Small intestine (tissue), 7 donors: ENCODE measurements at regions not wholly inside any gene's neighbourhood (a gene's known extent, or its start where the extent isn't known, plus 50 kb on each side); places are given as distances from the start of the nearest gene placed in this dataset.

Experiments
- DNase-seq, 2 donors: peaks; one replicate each; pipeline versions ENCODE4 v3.0.0 to v3.0.0-alpha.2; 2013
- FAIRE-seq: peaks from 2 replicates; lab custom pipeline; 2012; peaks lifted over from hg19 to GRCh38; lab: Jason Lieb, UNC
- H3K27ac ChIP-seq, 3 donors: one replicate each; pipeline ENCODE4 v1.5.1; 2013; ENCODE audit warnings: low read length in 2 of 3, mild to moderate bottlenecking in 2 of 3, control low read depth in 1 of 3, inconsistent platforms in 1 of 3, low read depth in 1 of 3, moderate library complexity in 1 of 3
- H3K27me3 ChIP-seq, 3 donors: one replicate each; pipeline ENCODE4 v1.6.1; 2013; ENCODE audit warnings: low read length in 3 of 3, inconsistent platforms in 1 of 3; ENCODE audit not compliant: control insufficient read depth in 3 of 3, insufficient read depth in 3 of 3
- H3K36me3 ChIP-seq, 3 donors: one replicate each; pipeline ENCODE4 v1.6.1; 2013; ENCODE audit warnings: low read length in 3 of 3, inconsistent platforms in 1 of 3, low read depth in 1 of 3, mild to moderate bottlenecking in 1 of 3, moderate library complexity in 1 of 3; ENCODE audit not compliant: control insufficient read depth in 3 of 3, insufficient read depth in 2 of 3
- H3K4me1 ChIP-seq, 3 donors: one replicate each; pipeline ENCODE4 v1.6.1; 2013; ENCODE audit warnings: low read length in 2 of 3, inconsistent platforms in 1 of 3, low read depth in 1 of 3, mild to moderate bottlenecking in 1 of 3, moderate library complexity in 1 of 3; ENCODE audit not compliant: control insufficient read depth in 3 of 3, insufficient read depth in 2 of 3
- H3K4me3 ChIP-seq, 3 donors: one replicate each; pipeline ENCODE4 v1.5.1; 2013; ENCODE audit warnings: low read length in 3 of 3, control low read depth in 1 of 3, inconsistent platforms in 1 of 3, low read depth in 1 of 3, mild to moderate bottlenecking in 1 of 3, moderate library complexity in 1 of 3
- H3K9me3 ChIP-seq, 2 donors: one replicate each; pipeline ENCODE4 v1.6.1; 2013; ENCODE audit warnings: low read depth in 1 of 2, low read length in 1 of 2; ENCODE audit not compliant: control insufficient read depth in 2 of 2, insufficient read depth in 1 of 2
- WGBS, 3 donors: extraction: QIAGEN DNeasy Blood & Tissue Kit; methylation state at CpG; one replicate each; pipeline ENCODE4 v1.1.7; 2013; 5-methylcytosine and 5-hydroxymethylcytosine counted together
- donor health status: healthy with polysubstance abuse.
- donor health status: control.
- donor health status: control.
- donor health status: Bipolar disorder and iron deficiency.
- donor health status: healthy.

DNA sequence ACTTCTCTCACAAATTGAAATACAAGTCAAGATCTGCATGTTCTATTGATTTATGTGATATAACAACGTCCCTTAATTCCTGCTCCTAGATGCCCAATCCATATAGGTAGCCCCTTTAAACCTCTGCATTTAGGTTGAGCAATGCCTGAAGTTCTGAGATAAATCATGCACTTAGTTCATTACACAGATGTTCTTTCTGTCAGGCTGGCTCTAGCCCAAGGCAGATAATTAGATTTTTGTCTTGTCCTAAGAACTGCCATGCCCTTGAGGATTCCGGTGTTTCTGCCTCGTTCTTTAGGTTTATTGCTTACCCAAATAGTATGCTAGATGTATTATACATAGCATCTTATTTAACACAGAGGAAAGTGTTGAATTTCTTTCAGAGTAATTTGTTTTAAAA lies 143.1 kb downstream of the TRAM1L1 start:
- no peak for DNase-seq

DNA sequence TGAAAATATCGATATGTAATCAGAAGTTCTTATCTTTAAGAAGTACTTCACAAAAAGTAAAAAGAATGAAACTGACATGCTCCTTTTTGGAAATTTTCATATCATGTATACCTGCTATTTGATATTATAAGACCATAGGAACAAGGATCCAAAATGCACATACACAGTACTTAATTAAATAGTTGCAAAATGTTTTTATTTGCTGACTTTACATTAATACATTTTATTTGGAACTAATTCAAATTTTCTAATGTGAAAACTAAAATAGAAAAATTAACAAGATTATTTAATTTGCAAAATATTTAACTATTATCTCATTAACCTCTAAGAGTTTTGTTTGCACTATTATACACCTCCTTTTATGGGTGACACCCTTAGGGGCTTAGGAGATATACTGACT lies 155.0 kb downstream of the TRAM1L1 start:
- Histone ChIP-seq H3K4me3 (no peak overlapping the region), H3K9me3 (no peaks in the 10 kb centered on the region), H3K36me3 (no peaks in the 10 kb centered on the region), H3K27me3 (peaks cover 0 to 11% (median 0%) of the 10 kb centered on the region in 3 donors), H3K27ac (no peak overlapping the region), H3K4me1 (no peaks in the 10 kb centered on the region)
- DNase-seq, result no peak
- 72 to 96% (median 86%) methylated on average over 1 of the region's 1 CpG for WGBS, 3 donors
- FAIRE-seq, result peak; percentile 64

More for the DNA sequence above, 143.1 kb downstream of the TRAM1L1 start:
- no peak overlapping the region for H3K4me3 ChIP-seq
- FAIRE-seq, result no peak
- no peaks in the 10 kb centered on the region for H3K4me1 ChIP-seq
- H3K27me3 ChIP-seq, result no peaks in the 10 kb centered on the region
- no peak overlapping the region for H3K27ac ChIP-seq
- 35 to 40% (median 39%) methylated on average over 3 of the region's 3 CpGs for WGBS, 3 donors
- no peaks in the 10 kb centered on the region for H3K36me3 ChIP-seq
- no peaks in the 10 kb centered on the region for H3K9me3 ChIP-seq

DNA sequence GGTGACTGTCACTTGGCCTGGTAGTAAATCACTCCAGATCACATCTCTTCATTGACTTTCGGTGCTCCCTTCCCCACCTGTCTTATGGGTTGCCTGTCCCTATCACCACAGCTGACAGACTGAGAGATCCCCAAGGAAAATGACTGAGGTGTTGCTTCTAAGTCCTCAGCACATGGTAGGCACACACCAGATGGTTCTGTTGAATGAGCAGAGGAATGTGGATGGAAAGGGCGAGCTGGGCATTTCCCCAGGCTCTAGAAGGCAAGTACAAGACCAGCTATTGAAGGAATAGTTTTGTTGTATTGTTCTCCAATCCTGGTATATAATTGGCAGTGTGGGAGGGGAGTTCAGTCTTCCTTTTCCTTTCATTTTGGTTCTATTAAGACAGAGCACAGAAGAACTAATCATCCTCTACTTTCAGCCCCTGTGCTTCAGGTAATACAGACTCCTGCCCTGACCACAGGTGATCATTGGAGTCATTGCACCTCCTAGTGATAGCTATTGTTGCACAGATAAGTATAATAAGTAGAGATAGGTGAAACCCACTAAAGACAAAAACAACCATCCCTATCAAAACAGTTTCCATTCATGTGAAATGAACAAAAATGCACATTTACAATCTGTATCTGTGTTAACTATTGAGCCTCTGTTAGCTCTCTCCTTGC lies 158.6 kb downstream of the TRAM1L1 start:
- WGBS, 3 donors, result 74 to 84% (median 79%) methylated on average over 2 of the region's 2 CpGs
- H3K4me1 ChIP-seq, result no peaks in the 10 kb centered on the region
- no peak for DNase-seq
- H3K36me3 ChIP-seq, result no peaks in the 10 kb centered on the region
- H3K9me3 ChIP-seq, result no peaks in the 10 kb centered on the region
- no peak for FAIRE-seq
- H3K27ac ChIP-seq, result no peak overlapping the region
- H3K4me3 ChIP-seq, result no peak overlapping the region
- peaks cover 0 to 13% (median 0%) of the 10 kb centered on the region in 3 donors for H3K27me3 ChIP-seq

DNA sequence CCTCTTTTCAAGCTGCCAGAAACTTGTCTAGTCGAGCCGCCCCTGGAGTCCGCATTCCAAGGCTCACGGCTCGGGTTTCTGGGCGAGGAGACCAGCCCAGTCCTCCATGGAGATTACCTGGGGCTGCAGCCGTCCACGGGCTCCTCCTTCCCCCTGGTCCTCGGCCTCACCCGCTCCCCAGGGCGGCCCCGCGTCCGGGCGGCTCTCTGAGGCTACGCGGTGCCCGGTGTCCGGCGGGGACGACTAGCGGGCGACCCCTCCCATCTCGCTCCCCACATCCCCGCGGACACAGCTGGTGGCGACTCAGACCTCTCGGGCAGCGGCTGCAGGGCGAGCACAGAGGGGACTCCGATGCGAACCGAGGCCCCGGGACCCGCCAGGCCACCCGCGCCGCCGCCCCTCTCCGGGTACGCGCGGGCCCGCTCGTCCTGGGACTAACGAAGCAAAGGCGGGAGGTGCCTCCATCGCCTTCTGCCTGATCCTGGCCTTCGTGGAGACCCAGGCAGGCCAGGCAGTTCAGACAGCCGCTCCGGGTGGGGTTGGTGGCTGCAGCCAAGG lies 159.4 kb downstream of the TRAM1L1 start:
- FAIRE-seq (no peak), DNase-seq (peak in 1 of 2 donors; percentile 5)
- H3K27ac ChIP-seq, result no peak overlapping the region

DNA sequence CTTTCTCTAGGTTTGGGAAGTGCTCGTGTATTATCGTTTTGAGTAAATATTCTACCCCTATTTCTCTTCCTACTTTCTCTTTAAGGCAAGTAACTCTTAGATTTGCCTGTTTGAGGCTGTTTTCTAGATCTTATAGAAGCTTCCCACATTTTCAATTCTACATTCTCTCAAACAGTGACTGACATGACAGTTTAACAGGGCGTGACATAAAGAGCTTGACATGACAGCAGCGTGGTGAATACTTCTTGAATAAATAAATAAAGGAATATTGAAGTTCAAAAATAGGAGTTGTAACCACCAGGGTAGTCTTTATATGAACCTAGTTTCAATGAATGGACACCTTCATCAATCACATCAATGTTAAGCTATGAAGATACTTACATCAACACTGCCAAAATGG lies 162.0 kb downstream of the TRAM1L1 start:
- H3K36me3 ChIP-seq, result no peaks in the 10 kb centered on the region
- H3K4me1 ChIP-seq, result no peaks in the 10 kb centered on the region
- H3K9me3 ChIP-seq, result peaks cover 0 to 3% of the 10 kb centered on the region in 2 donors
- FAIRE-seq (no peak), DNase-seq (no peak)
- H3K4me3 ChIP-seq, result no peak overlapping the region
- H3K27me3 ChIP-seq, result peaks cover 0 to 13% (median 0%) of the 10 kb centered on the region in 3 donors
- 70 to 80% (median 78%) methylated on average over 4 of the region's 4 CpGs for WGBS, 3 donors
- H3K27ac ChIP-seq, result no peak overlapping the region

More for the DNA sequence above, 159.4 kb downstream of the TRAM1L1 start:
- H3K4me3 ChIP-seq, result peak overlapping the region in 1 of 3 donors; percentile 38
- WGBS, 3 donors, result 8 to 20% (median 15%) methylated on average over 38 to 51 of the region's 51 CpGs
- H3K4me1 ChIP-seq, result no peaks in the 10 kb centered on the region
- H3K9me3 ChIP-seq, result no peaks in the 10 kb centered on the region
- H3K27me3 ChIP-seq, result peaks cover 0 to 13% (median 0%) of the 10 kb centered on the region in 3 donors
- H3K36me3 ChIP-seq, result no peaks in the 10 kb centered on the region

DNA sequence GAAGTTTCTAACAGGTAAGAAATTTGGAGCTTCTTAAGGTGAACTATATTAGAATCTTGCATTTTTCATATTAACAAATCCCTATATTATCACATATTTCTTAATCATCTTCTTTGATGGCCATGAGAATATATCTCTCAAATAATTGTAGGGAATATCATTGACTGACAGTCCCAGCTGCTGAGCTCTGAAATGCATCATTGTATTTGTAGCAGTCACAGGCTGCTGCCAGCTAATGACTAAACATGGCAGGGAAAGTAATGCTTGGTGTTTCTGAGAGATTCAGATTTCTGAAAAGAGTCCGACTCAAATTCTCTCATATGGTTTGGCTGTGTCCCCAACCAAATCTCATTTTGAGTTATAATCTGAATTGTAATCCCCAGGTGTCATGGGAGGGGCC lies 171.9 kb downstream of the TRAM1L1 start:
- H3K27ac ChIP-seq, result no peak overlapping the region
- no peaks in the 10 kb centered on the region for H3K4me1 ChIP-seq
- no peaks in the 10 kb centered on the region for H3K36me3 ChIP-seq
- no peaks in the 10 kb centered on the region for H3K27me3 ChIP-seq
- 71 to 82% (median 74%) methylated on average over 1 of the region's 1 CpG for WGBS, 3 donors
- no peak for DNase-seq
- H3K9me3 ChIP-seq, result no peaks in the 10 kb centered on the region
- no peak overlapping the region for H3K4me3 ChIP-seq
- FAIRE-seq, result no peak

DNA sequence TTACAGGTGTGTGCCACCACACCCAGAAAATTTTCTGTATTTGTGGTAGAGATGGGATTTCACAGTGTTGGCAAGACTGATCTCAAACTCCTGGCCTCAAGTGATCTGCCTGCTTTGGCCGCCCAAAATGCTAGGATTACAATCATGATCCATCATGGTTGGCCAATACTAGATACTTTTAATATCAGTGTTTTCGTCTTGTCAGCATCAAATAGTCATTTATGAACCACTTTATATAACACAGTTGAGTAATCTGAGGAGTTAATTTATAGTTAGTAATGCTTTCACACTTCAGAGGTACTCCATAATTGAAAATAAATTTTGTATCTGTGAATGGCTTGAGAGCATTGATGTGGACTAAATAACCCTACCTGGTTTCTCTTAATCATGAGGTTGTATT lies 178.6 kb downstream of the TRAM1L1 start:
- Histone ChIP-seq H3K27ac (no peak overlapping the region), H3K27me3 (no peaks in the 10 kb centered on the region), H3K4me3 (no peak overlapping the region), H3K9me3 (no peaks in the 10 kb centered on the region), H3K36me3 (no peaks in the 10 kb centered on the region), H3K4me1 (no peaks in the 10 kb centered on the region)
- DNase-seq (no peak), FAIRE-seq (no peak)
- WGBS, 3 donors, result 69 to 82% (median 75%) methylated on average over 2 of the region's 2 CpGs

DNA sequence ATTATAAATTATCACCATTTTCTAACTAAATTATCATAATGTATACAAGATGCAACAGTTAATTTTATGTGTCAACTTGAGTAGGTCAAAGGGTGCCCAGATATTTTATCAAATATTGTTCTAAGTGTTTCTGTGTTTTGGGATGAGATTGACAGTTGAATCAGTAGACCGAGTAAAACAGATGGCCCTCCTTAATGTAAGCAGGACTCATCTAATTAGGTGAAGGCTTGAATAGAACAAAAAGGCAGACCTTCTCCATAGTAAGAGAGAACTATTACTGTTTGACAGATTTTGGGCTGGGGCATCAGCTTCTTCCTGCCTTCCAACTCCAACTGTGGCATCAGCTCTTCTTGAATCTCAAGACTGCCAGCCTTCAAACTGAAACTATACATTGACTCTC lies 185.8 kb downstream of the TRAM1L1 start:
- Histone ChIP-seq H3K4me1 (no peaks in the 10 kb centered on the region), H3K9me3 (no peaks in the 10 kb centered on the region), H3K27me3 (no peaks in the 10 kb centered on the region), H3K36me3 (no peaks in the 10 kb centered on the region), H3K4me3 (no peak overlapping the region), H3K27ac (no peak overlapping the region)
- DNase-seq (no peak), FAIRE-seq (no peak)
- 85 to 96% (median 86%) methylated on average over 1 of the region's 1 CpG for WGBS, 3 donors
